GM23338 (cell line): ENCODE measurements at regions not wholly inside any gene's neighbourhood (a gene's known extent, or its start where the extent isn't known, plus 50 kb on each side); places are given as distances from the start of the nearest gene placed in this dataset.

Source experiments
- ATAC-seq: fragments of 200-7000 bp; cut with Tn5 transposase; 3 replicates; pipeline ENCODE4 v1.9.1; 2020
- DNase-seq: peaks from one replicate; pipeline ENCODE4 v3.0.0-alpha.2; 2015; ENCODE audit warnings: low spot score
- H2AFZ ChIP-seq: fragments of 200-600 bp; sonication (generic); 2 replicates; pipeline ENCODE4 v1.8.0; 2016; ENCODE audit warnings: antibody characterized with exemption, mild to moderate bottlenecking, moderate library complexity
- H3F3A ChIP-seq: fragments of 200-600 bp; sonication (generic); replicated peaks from 2 replicates; pipeline ENCODE4 v1.8.0; 2017; ENCODE audit warnings: antibody characterized with exemption, mixed run types, low read depth
- H3K27ac ChIP-seq: fragments of 200-600 bp; sonication (generic); 2 replicates; pipeline ENCODE4 v1.6.1; 2016; ENCODE audit warnings: low read depth
- H3K27me3 ChIP-seq: fragments of 200-600 bp; sonication (generic); 2 replicates; pipeline ENCODE4 v1.8.0; 2016; ENCODE audit warnings: mild to moderate bottlenecking, mixed run types, moderate library complexity; ENCODE audit not compliant: insufficient read depth
- H3K36me3 ChIP-seq: fragments of 200-600 bp; sonication (generic); 2 replicates; pipeline ENCODE4 v1.8.0; 2016; ENCODE audit warnings: mild to moderate bottlenecking; ENCODE audit not compliant: insufficient read depth
- H3K4me1 ChIP-seq: fragments of 200-600 bp; sonication (generic); 2 replicates; pipeline ENCODE4 v1.8.0; 2016; ENCODE audit warnings: mild to moderate bottlenecking, moderate library complexity; ENCODE audit not compliant: insufficient read depth
- H3K4me2 ChIP-seq: fragments of 200-600 bp; sonication (generic); 2 replicates; pipeline ENCODE4 v1.7.1; 2017; ENCODE audit warnings: mixed run types
- H3K4me3 ChIP-seq: fragments of 200-600 bp; sonication (generic); 2 replicates; pipeline ENCODE4 v1.6.1; 2016; ENCODE audit warnings: mixed run types
- H3K79me2 ChIP-seq: fragments of 200-600 bp; sonication (generic); replicated peaks from 2 replicates; pipeline ENCODE4 v1.8.0; 2017; ENCODE audit warnings: mild to moderate bottlenecking; ENCODE audit not compliant: insufficient read depth
- H3K9me2 ChIP-seq: fragments of 200-600 bp; sonication (generic); 2 replicates; pipeline ENCODE4 v1.8.0; 2017; ENCODE audit not compliant: insufficient read depth
- H4K20me1 ChIP-seq: fragments of 200-600 bp; sonication (generic); replicated peaks from 2 replicates; pipeline ENCODE4 v1.8.0; 2017; ENCODE audit warnings: mild to moderate bottlenecking; ENCODE audit not compliant: insufficient read depth
- H3K27ac Mint-ChIP-seq: 2 replicates; pipeline ENCODE4 v1.8.0; 2020; ENCODE audit warnings: inconsistent platforms, mild to moderate bottlenecking, moderate library complexity, mixed read lengths
- H3K27me3 Mint-ChIP-seq: 3 replicates; pipeline ENCODE4 v1.8.0; 2022; ENCODE audit warnings: low read depth, mild to moderate bottlenecking, moderate library complexity, mixed read lengths, inconsistent platforms; ENCODE audit not compliant: insufficient read depth, poor library complexity
- H3K36me3 Mint-ChIP-seq: 3 replicates; pipeline ENCODE4 v1.8.0; 2021; ENCODE audit warnings: low read depth, mild to moderate bottlenecking, inconsistent platforms, moderate library complexity, mixed read lengths
- H3K4me1 Mint-ChIP-seq: 3 replicates; pipeline ENCODE4 v1.8.0; 2020; ENCODE audit warnings: mild to moderate bottlenecking, inconsistent platforms, mixed read lengths
- H3K4me3 Mint-ChIP-seq: 3 replicates; pipeline ENCODE4 v1.8.0; 2021; ENCODE audit warnings: moderate library complexity, mild to moderate bottlenecking, inconsistent platforms, mixed read lengths
- H3K9me3 Mint-ChIP-seq: 3 replicates; pipeline ENCODE4 v1.8.0; 2020; ENCODE audit warnings: moderate library complexity, mild to moderate bottlenecking, inconsistent platforms, mixed read lengths
- CTCF ChIP-seq, 2 experiments: fragments of 200-600 bp in 1 of 2; sonication (generic) in 1 of 2; conservative IDR thresholded peaks; 2 replicates each; pipeline versions ENCODE4 v1.5.1 to v1.6.1; 2016 to 2017; ENCODE audit warnings: antibody characterized with exemption in 2 of 2, low read depth in 2 of 2, mild to moderate bottlenecking in 2 of 2, moderate library complexity in 1 of 2
- EZH2 ChIP-seq: fragments of 200-600 bp; sonication (generic); IDR thresholded peaks from one replicate; pipeline ENCODE4 v1.8.0; 2017; ENCODE audit warnings: antibody characterized with exemption, mild to moderate bottlenecking, low read depth; ENCODE audit not compliant: unreplicated experiment
- NANOG ChIP-seq: IDR thresholded peaks from 2 replicates; pipeline ENCODE4 v1.6.1; 2016; ENCODE audit warnings: antibody characterized with exemption, borderline replicate concordance
- POLR2AphosphoS5 ChIP-seq: IDR thresholded peaks from 2 replicates; pipeline ENCODE4 v1.6.1; 2016; ENCODE audit warnings: antibody characterized with exemption, low read depth
- ZNF114 ChIP-seq: fragments of 250-450 bp; sonication (Bioruptor Pico); IDR thresholded peaks from 2 replicates; pipeline ENCODE4 v1.5.0; 2020; ENCODE audit warnings: mild to moderate bottlenecking, moderate library complexity
- TF ChIP-seq, protein P1 (sequence below): fragments of 250-450 bp; sonication (Bioruptor Pico); IDR thresholded peaks from 2 replicates; pipeline ENCODE4 v1.5.0; 2020; ENCODE audit warnings: mild to moderate bottlenecking, moderate library complexity

DNA sequence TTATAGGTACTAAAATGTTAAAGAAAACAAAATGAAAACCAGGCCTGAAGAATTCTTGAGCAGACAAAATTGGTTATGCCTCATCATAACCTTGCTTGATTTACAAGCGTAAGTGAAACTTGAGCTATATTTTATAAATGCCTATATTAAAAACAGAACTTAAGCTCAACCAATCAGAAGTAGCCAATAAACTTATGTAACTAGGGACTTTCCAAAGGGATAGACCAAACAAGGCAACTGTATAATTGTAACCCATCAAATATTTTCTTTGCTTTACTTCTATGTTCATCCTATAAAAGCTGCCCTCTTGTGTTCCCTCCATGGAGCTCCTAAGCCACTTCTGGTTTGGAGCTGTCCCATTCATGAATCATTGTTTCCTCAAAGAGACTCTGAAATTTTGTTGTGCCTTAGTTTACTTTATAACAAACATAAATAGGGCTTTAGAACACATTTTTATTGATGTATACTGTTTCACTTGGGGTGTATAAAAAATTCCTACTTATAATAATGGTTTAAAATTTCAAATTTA lies 101.6 kb upstream of the CARMIL1 start:
- no peak for DNase-seq
- TF ChIP-seq POLR2AphosphoS5 (no peak), CTCF (conservative IDR thresholded peaks at IDR 0.05; ENCODE audit: low read depth in 2 of 2) (no peak), NANOG (no peak), EZH2 (no peak), ZNF114 (CRISPR knock-in tag) (no peak)
- TF ChIP-seq, protein P1, sequence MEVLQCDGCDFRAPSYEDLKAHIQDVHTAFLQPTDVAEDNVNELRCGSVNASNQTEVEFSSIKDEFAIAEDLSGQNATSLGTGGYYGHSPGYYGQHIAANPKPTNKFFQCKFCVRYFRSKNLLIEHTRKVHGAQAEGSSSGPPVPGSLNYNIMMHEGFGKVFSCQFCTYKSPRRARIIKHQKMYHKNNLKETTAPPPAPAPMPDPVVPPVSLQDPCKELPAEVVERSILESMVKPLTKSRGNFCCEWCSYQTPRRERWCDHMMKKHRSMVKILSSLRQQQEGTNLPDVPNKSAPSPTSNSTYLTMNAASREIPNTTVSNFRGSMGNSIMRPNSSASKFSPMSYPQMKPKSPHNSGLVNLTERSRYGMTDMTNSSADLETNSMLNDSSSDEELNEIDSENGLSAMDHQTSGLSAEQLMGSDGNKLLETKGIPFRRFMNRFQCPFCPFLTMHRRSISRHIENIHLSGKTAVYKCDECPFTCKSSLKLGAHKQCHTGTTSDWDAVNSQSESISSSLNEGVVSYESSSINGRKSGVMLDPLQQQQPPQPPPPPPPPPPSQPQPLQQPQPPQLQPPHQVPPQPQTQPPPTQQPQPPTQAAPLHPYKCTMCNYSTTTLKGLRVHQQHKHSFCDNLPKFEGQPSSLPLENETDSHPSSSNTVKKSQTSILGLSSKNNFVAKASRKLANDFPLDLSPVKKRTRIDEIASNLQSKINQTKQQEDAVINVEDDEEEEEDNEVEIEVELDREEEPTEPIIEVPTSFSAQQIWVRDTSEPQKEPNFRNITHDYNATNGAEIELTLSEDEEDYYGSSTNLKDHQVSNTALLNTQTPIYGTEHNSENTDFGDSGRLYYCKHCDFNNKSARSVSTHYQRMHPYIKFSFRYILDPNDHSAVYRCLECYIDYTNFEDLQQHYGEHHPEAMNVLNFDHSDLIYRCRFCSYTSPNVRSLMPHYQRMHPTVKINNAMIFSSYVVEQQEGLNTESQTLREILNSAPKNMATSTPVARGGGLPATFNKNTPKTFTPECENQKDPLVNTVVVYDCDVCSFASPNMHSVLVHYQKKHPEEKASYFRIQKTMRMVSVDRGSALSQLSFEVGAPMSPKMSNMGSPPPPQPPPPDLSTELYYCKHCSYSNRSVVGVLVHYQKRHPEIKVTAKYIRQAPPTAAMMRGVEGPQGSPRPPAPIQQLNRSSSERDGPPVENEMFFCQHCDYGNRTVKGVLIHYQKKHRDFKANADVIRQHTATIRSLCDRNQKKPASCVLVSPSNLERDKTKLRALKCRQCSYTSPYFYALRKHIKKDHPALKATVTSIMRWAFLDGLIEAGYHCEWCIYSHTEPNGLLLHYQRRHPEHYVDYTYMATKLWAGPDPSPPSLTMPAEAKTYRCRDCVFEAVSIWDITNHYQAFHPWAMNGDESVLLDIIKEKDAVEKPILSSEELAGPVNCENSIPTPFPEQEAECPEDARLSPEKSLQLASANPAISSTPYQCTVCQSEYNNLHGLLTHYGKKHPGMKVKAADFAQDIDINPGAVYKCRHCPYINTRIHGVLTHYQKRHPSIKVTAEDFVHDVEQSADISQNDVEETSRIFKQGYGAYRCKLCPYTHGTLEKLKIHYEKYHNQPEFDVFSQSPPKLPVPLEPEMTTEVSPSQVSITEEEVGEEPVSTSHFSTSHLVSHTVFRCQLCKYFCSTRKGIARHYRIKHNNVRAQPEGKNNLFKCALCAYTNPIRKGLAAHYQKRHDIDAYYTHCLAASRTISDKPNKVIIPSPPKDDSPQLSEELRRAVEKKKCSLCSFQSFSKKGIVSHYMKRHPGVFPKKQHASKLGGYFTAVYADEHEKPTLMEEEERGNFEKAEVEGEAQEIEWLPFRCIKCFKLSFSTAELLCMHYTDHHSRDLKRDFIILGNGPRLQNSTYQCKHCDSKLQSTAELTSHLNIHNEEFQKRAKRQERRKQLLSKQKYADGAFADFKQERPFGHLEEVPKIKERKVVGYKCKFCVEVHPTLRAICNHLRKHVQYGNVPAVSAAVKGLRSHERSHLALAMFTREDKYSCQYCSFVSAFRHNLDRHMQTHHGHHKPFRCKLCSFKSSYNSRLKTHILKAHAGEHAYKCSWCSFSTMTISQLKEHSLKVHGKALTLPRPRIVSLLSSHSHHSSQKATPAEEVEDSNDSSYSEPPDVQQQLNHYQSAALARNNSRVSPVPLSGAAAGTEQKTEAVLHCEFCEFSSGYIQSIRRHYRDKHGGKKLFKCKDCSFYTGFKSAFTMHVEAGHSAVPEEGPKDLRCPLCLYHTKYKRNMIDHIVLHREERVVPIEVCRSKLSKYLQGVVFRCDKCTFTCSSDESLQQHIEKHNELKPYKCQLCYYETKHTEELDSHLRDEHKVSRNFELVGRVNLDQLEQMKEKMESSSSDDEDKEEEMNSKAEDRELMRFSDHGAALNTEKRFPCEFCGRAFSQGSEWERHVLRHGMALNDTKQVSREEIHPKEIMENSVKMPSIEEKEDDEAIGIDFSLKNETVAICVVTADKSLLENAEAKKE (CRISPR knock-in tag), result no peak

More for the DNA sequence above, 101.6 kb upstream of the CARMIL1 start:
- H3K4me1 Mint-ChIP-seq, result peaks cover 3% of the 10 kb centered on the region; the same call in 1 of the 3 replicates
- Histone ChIP-seq H4K20me1 (no peaks in the 10 kb centered on the region), H3K27me3 (no peaks in the 10 kb centered on the region), H2AFZ (no peak overlapping the region), H3K4me2 (no peak overlapping the region), H3K9me2 (no peaks in the 10 kb centered on the region), H3K36me3 (no peaks in the 10 kb centered on the region), H3K27ac (no peak overlapping the region), H3K4me1 (no peaks in the 10 kb centered on the region), H3F3A (no peaks in the 10 kb centered on the region), H3K4me3 (no peak overlapping the region), H3K79me2 (no peaks in the 10 kb centered on the region)
- H3K27ac Mint-ChIP-seq, result no peak overlapping the region
- no peak for ATAC-seq
- no peak overlapping the region for H3K4me3 Mint-ChIP-seq
- no peaks in the 10 kb centered on the region for H3K9me3 Mint-ChIP-seq
- H3K36me3 Mint-ChIP-seq, result no peaks in the 10 kb centered on the region
- H3K27me3 Mint-ChIP-seq, result no peaks in the 10 kb centered on the region
